Ishikawa (cell line): ENCODE measurements at regions not wholly inside any gene's neighbourhood (a gene's known extent, or its start where the extent isn't known, plus 50 kb on each side); places are given as distances from the start of the nearest gene placed in this dataset.

Source experiments
- CEBPB ChIP-seq: IDR thresholded peaks from 2 replicates; pipeline ENCODE4 v1.6.1; 2012
- CREB1 ChIP-seq: IDR thresholded peaks from 2 replicates; pipeline ENCODE4 v1.6.1; 2012; ENCODE audit warnings: low read depth
- EGR1 ChIP-seq: IDR thresholded peaks from 2 replicates; pipeline ENCODE4 v1.6.1; 2012
- EP300 ChIP-seq: IDR thresholded peaks from 2 replicates; pipeline ENCODE4 v1.6.1; 2012; ENCODE audit warnings: borderline replicate concordance
- FOXM1 ChIP-seq: IDR thresholded peaks from 2 replicates; pipeline ENCODE4 v1.6.1; 2012; ENCODE audit warnings: low read depth, borderline replicate concordance
- NFIC ChIP-seq: IDR thresholded peaks from 2 replicates; pipeline ENCODE4 v1.6.1; 2012
- RAD21 ChIP-seq: IDR thresholded peaks from 2 replicates; pipeline ENCODE4 v1.6.1; 2012; ENCODE audit warnings: low read depth
- REST ChIP-seq: IDR thresholded peaks from 2 replicates; pipeline ENCODE4 v1.6.1; 2012; ENCODE audit warnings: low read depth, mild to moderate bottlenecking
- TAF1 ChIP-seq: IDR thresholded peaks from 2 replicates; pipeline ENCODE4 v1.6.1; 2012; ENCODE audit warnings: low read depth, mild to moderate bottlenecking
- TCF12 ChIP-seq: IDR thresholded peaks from 2 replicates; pipeline ENCODE4 v1.6.1; 2012; ENCODE audit warnings: low read depth
- TEAD4 ChIP-seq: IDR thresholded peaks from 2 replicates; pipeline ENCODE4 v1.6.1; 2012
- USF1 ChIP-seq: IDR thresholded peaks from 2 replicates; pipeline ENCODE4 v1.6.1; 2012
- YY1 ChIP-seq: IDR thresholded peaks from 2 replicates; pipeline ENCODE4 v1.6.1; 2012; ENCODE audit warnings: low read depth
- ZBTB7A ChIP-seq: IDR thresholded peaks from 2 replicates; pipeline ENCODE4 v1.6.1; 2012; ENCODE audit warnings: low read depth
- TF ChIP-seq, protein P1 (sequence below): IDR thresholded peaks from 2 replicates; pipeline ENCODE4 v1.6.1; 2012

- TF ChIP-seq TEAD4 (no peak), TAF1 (no peak), CREB1 (no peak), EP300 (no peak), CEBPB (no peak), NFIC (no peak), RAD21 (no peak), TCF12 (no peak), FOXM1 (no peak), YY1 (no peak), REST (no peak), ZBTB7A (no peak), EGR1 (no peak)
Observed at GRCh38 chr22:33204408-33204807, 146.2 kb upstream of the SYN3 start.

DNA sequence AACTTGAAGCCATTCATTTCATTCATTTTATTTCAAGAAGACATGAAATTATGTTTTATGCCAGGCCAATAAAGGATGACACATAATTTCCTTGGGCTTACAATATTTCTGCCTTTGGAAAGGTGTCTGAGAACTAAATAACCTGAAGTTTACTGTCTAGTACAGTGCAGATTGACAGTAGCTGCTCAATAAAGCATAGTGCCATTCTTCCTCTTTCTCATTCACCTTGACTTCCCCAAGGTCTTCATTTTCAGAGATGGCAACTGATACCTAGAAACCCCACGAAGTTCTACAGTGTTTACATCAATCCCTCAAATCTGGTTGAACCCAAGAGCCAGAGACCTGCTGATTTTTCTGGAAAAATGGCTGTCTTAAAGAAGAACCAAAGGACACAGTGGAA, 144.3 kb upstream of the SYN3 start:
- TF ChIP-seq TEAD4 (no peak), ZBTB7A (no peak)

DNA sequence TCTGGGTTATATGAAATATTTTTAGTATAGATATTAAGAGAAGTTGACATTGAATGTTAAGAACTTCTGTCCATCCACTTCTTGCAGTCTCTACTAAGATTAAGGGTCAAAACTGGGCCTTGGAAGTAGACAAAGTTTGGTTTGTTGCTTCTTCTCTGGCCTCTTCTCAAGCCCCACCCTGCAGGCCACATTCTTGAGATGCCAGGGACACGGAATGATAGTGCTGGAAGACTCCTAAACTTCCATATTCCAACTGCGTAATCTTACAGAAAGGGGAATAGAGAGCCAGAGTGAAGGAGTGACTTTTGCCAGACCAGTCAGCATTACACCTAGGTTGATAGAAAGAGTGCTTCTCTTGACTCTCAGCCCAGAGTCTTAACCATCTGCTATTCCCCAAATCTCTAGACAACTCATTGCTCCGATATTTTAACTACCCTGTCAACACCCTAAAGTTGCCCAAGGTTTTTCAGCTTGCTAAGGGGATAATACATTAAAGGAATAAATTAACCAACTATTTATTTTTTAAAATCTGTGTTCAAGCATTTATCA, 136.4 kb upstream of the SYN3 start:
- TF ChIP-seq ZBTB7A (no peak), NFIC (no peak), EGR1 (no peak), FOXM1 (no peak), EP300 (no peak), TAF1 (no peak), CEBPB (no peak), TEAD4 (no peak), YY1 (no peak), CREB1 (no peak), REST (no peak), RAD21 (no peak), USF1 (no peak), TCF12 (no peak)
- TF ChIP-seq, protein P1, sequence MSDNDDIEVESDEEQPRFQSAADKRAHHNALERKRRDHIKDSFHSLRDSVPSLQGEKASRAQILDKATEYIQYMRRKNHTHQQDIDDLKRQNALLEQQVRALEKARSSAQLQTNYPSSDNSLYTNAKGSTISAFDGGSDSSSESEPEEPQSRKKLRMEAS: no peak

- TF ChIP-seq, protein P1: no peak
- TF ChIP-seq CEBPB (no peak), RAD21 (no peak), CREB1 (no peak), EGR1 (no peak), YY1 (no peak), EP300 (no peak), TEAD4 (no peak), TCF12 (no peak), REST (no peak), TAF1 (no peak), NFIC (no peak), USF1 (no peak), ZBTB7A (no peak), FOXM1 (no peak)
Observed at GRCh38 chr22:33192156-33192555, 134.0 kb upstream of the SYN3 start.
